GM10248 (cell line): ENCODE measurements at regions not wholly inside any gene's neighbourhood (a gene's known extent, or its start where the extent isn't known, plus 50 kb on each side); places are given as distances from the start of the nearest gene placed in this dataset.
"Not testable (repeated sequence)": the region's sequence is repeated elsewhere in the genome, so short reads cannot be mapped to it uniquely, and the experiment has no call there.

Experiments
- CTCF ChIA-PET: fragments of 300-600 bp; sonication (Branson Sonifier 250); formaldehyde crosslinking; extraction: SDS; loops from one replicate; lab custom pipeline; 2021; ENCODE audit warnings: antibody characterized with exemption; lab: Yijun Ruan, JAX
- POLR2A ChIA-PET: fragments of 350-650 bp; sonication (Branson Sonifier 250); formaldehyde crosslinking; extraction: SDS; loops from one replicate; lab custom pipeline; 2020; ENCODE audit warnings: antibody characterized with exemption; lab: Yijun Ruan, JAX
- DNase-seq: peaks from one replicate; pipeline ENCODE4 v3.0.0; 2012; ENCODE audit errors: extremely low spot score
- TF ChIP-seq, protein P1 (sequence below): IDR thresholded peaks from 2 replicates; pipeline ENCODE4 v1.5.1; 2012; ENCODE audit warnings: mild to moderate bottlenecking, low read depth; ENCODE audit errors: extremely low read depth, missing control alignments, control extremely low read depth

- POLR2A ChIA-PET = no interaction called here
- CTCF ChIA-PET = interaction anchor here (1.6 kb wide), 1 partner anchor 9 kb away, joined by 5 read pairs; no protein-coding TSS in a partner anchor
- no peak for DNase-seq
- TF ChIP-seq, protein P1, sequence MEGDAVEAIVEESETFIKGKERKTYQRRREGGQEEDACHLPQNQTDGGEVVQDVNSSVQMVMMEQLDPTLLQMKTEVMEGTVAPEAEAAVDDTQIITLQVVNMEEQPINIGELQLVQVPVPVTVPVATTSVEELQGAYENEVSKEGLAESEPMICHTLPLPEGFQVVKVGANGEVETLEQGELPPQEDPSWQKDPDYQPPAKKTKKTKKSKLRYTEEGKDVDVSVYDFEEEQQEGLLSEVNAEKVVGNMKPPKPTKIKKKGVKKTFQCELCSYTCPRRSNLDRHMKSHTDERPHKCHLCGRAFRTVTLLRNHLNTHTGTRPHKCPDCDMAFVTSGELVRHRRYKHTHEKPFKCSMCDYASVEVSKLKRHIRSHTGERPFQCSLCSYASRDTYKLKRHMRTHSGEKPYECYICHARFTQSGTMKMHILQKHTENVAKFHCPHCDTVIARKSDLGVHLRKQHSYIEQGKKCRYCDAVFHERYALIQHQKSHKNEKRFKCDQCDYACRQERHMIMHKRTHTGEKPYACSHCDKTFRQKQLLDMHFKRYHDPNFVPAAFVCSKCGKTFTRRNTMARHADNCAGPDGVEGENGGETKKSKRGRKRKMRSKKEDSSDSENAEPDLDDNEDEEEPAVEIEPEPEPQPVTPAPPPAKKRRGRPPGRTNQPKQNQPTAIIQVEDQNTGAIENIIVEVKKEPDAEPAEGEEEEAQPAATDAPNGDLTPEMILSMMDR = no peak
Observed at GRCh38 chr2:90079374-90079773, 1387.9 kb downstream of the RPIA start.

- DNase-seq, POLR2A ChIA-PET, CTCF ChIA-PET: not testable (repeated sequence)
Observed at GRCh38 chr2:90087792-90088191, 1396.3 kb downstream of the RPIA start.

- DNase-seq, POLR2A ChIA-PET, CTCF ChIA-PET: not testable (repeated sequence)
Observed at GRCh38 chr2:90093571-90094270, 1402.2 kb downstream of the RPIA start.

- POLR2A ChIA-PET, CTCF ChIA-PET, DNase-seq: not testable (repeated sequence)
Observed at GRCh38 chr2:90097617-90098016, 1406.1 kb downstream of the RPIA start.

- DNase-seq, POLR2A ChIA-PET, CTCF ChIA-PET: not testable (repeated sequence)
Observed at GRCh38 chr2:90105142-90105541, 1413.7 kb downstream of the RPIA start.

DNA sequence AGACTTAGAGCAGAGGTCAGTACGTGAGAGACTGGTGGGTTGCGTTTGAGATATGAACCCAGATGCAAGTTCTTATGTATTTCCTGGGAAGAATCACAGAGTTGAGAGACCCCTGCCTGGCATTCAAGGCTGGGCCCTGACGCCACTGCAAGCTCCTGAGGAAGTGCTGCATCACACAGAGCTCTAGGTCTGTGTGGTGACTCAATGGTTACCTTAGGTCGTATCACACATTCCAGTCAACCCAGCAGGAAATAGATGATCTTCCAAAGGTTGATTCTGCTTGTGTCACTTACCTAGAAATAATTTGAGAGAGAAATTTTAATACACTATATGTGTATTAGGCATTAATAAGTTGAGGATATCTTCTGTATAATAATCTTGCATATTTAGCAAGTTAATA lies 1431.9 kb downstream of the RPIA start:
- POLR2A ChIA-PET, CTCF ChIA-PET, DNase-seq: not testable (repeated sequence)

DNA sequence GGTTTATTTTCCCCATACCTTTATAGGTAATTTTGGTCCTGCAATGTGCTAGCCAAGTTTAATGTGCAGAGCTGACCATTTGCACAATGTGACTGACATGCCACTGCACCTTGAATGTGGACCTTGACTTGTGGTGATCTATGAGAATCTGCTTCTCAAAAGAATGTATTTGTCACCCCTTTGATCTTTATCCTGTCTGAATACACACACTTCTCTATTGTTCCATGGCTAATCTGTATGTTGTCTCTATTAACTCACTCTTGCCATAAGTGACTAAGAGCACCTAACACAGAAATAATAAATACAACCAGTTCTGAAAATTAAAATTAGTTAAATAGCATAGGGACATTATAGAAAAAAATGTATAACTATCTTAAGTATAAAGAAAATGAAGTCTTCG lies 1447.6 kb downstream of the RPIA start:
- CTCF ChIA-PET, DNase-seq: not testable (repeated sequence)

DNA sequence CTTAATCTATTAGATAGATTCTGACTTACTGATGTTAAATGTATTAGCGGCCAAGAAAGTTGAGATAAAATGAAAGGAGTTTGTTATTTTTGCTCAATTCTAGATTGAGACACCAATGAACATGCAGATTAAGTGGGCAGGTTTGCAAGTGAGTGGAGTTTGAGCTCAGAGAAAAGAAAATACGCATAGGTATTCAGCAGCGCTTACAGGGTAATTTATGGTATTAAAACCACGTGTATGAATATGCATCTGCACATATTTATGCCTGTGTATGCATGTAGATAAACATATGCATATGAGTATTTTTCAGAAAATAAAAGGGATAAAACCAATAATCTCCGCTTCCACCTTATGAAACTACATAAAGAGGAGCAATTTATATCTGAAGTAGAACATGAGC lies 1450.1 kb downstream of the RPIA start:
- DNase-seq, POLR2A ChIA-PET, CTCF ChIA-PET: not testable (repeated sequence)

More for the DNA sequence above, 1447.6 kb downstream of the RPIA start:
- POLR2A ChIA-PET = not testable (repeated sequence)

- POLR2A ChIA-PET, DNase-seq, CTCF ChIA-PET: not testable (repeated sequence)
Observed at GRCh38 chr2:90151805-90152204, 1460.3 kb downstream of the RPIA start.

DNA sequence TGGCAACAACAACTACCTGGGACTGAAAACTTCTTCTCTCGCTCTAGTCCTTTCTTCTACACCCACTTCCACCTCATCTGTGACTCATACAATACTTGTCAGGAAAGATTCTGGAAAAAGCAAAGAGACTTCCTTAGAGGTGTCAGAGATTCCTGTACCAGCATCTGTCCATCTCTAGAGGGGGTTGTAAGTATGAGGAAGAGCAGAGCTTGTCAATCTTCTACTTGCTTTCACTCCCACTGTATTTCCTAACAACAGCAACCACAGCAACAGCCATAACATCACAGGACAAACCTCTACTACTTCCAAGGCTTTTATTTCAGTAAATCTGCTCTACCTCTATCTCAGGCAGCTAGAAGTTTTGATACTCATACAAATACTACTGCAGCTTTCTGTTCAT lies 1479.5 kb downstream of the RPIA start:
- DNase-seq, POLR2A ChIA-PET, CTCF ChIA-PET: not testable (repeated sequence)

GRCh38 chr2:90173081-90173480 lies 1481.6 kb downstream of the RPIA start:
- POLR2A ChIA-PET, DNase-seq, CTCF ChIA-PET: not testable (repeated sequence)

- POLR2A ChIA-PET, DNase-seq, CTCF ChIA-PET: not testable (repeated sequence)
Observed at GRCh38 chr2:90179591-90179990, 1488.1 kb downstream of the RPIA start.

DNA sequence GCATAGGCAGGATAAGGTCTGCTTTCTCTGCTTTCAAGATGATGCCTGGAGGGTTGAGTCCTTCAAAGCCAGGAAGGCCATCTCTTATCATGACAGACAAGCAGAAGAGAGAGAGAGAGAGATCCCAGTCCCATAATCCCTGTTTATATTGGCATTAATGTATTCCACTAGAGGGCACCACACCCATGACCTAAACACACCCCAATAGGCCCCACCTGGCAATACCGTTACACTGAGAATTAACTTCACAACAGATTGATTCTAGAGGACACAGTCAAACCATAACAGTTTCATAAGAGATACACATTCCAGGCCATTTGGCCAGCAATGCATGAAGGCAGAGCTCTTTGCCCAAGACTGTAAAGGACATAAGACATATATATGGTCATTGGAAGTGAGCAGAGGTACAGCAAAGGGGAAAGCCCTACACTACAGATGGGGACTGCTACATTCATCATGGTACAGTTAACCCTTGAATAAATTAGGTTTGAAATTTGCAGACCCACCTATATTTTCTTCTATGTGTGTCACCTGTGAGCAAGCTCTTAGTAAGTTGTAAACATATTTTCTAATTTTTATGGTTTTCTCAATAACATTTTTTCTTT lies 1516.1 kb downstream of the RPIA start:
- POLR2A ChIA-PET = no interaction called here
- DNase-seq = peak; percentile 8
- TF ChIP-seq, protein P1 = peak; percentile 27

More for the DNA sequence above, 1516.1 kb downstream of the RPIA start:
- CTCF ChIA-PET = interaction anchor here (0.8 kb wide), 1 partner anchor 15 kb away, joined by 3 read pairs; no protein-coding TSS in a partner anchor
